GM21423 (cell line): ENCODE measurements at regions not wholly inside any gene's neighbourhood (a gene's known extent, or its start where the extent isn't known, plus 50 kb on each side); places are given as distances from the start of the nearest gene placed in this dataset.
"Not testable (repeated sequence)": the region's sequence is repeated elsewhere in the genome, so short reads cannot be mapped to it uniquely, and the experiment has no call there.

Experiments used
- ATAC-seq: cut with Tn5 transposase; IDR thresholded peaks from one replicate; pipeline ENCODE4 v1.9.1; 2021; ENCODE audit warnings: mild to moderate bottlenecking, moderate library complexity; ENCODE audit not compliant: unreplicated experiment

DNA sequence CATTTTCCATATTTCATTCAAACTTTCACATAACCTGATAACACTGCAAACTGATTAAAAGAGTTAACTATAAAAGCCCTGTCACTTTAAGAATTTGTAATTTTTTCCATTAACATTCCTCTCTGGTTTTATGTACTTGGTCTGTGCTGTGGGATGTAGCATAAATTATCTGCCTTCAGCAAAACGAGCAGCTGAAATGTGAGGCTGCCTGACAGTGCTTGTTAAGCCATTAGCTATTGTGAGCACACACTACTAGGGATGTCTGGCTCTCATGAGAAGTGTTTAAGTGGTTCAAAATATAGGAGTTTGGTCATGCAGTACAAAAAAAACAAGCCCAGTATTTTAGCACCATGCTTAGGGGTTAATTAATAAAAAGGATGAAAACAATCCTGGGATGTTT, 63.0 kb downstream of the HOXA1 start:
- no peak for ATAC-seq

DNA sequence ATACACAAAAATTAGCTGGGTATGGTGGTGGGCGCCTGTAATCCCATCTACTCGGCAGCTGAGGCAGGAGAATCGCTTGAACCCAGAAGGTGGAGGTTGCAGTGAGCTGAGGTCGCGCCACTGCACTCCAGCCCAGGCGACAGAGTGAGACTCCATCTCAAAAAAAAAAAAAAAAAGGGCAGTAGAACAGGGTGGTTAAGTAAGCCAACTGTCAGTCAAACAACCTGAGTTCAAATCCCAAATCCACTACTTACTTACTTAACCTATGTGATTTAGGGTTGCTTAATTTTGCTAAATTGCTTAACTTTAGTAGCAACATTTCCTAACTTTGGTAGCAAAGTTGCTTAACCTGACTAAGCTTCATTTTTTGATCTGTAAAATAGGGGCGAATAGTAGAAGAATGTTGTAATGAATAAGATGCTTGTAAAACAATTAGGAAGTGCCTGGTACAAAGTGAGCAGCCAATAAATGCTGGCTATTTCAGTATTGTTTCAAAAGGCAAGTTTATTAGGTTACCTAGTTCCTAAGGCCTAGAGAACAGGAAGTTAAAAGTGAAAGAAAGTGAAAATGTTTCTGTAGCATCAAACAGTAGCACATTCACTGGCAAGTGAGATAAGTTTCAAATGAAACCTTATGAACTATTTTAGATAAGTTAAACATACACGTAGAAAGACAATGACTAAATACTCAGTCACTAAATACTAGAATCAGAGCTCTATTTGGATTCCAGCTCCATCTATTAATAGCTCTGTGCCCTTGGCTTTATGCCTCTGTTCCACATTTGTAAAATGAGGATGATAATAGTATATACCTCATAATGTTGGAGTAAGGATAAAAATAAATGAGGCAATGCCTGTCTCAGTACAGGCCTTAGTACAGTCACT, 64.3 kb downstream of the HOXA1 start:
- ATAC-seq, result peak; percentile 73

DNA sequence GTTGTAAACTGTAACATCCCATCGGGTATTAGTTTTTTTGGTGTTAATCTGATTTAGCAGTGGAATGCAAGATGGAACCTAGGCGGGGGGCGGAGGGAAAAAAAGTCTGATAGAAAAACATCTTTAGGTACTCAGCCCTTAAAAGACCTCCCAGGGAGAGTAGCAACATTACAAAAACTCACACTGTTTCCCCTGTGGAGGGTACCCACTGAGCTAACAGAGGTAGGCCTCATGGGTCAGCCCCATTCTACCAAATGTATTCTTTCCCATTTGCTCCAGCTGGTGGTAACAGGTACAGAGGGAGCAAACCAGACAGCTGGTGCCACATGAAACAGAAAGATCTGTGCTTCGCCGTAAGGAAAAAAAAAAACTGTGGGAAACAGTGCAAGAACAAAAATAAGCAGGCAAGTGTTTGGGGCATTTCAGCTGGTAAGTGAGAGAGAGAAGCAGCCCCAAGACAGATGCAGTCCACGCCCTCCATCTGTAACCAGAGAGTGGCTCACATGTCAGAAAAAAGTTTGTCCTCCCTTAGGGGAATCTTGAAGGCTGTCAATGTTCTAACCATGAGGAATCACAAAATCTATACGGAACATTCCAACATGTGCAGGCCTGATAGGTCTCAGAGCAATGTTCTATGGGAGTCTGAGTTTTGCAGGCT, 65.3 kb downstream of the HOXA1 start:
- no peak for ATAC-seq

DNA sequence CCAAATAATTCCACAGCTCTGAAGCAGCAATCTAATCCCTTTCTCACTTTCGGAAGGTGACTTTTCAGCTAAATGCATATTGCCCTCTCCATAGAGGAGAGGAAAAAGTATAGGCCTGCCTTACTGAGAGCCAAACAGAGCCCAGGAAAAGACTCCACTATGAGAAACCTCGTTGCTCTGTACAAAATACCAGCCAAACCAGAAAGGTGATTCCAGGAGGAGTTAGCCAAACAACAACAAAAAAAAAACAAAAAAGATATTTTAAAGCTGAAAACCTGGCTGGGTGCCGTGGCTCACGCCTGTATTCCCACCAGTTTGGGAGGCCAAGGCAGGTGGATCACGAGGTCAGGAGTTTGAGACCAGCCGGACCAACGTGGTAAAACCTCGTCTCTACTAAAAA, 70.5 kb downstream of the HOXA1 start:
- no peak for ATAC-seq

DNA sequence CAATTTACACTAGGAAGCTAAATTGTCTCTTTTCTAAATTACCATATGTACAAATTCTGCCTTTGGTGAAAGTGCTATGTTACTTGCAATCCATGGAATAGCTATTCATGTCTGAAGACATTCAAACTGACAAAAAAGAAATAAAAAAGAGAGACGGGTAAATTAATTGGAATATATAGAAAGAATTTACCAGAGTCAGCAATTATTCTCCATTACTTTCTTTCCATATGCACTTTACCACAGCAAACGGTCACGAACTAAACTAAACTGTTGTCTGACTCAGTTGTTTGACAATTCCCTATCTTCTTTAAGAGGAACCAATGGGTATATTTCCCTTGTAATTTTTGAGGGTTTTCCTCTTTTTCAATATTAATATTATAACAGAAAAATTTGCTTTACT, 85.7 kb downstream of the HOXA1 start:
- no peak for ATAC-seq

DNA sequence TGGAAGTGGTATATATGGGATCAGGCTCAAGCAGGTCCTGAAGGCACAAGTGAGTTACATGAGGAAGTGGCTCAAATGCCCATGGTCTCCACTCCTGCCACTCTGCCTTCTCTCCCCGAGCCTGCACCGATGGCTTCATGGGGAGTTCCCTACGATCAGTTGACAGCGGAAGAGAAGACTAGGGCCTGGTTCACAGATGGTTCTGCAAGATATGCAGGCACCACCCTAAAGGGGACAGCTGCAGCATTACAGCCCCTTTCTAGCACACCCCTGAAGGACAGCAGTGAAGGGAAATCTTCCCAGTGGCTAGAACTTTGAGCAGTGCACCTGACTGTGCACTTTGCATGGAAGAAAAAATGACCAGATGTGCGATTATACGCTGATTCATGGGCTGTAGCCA, 95.3 kb downstream of the HOXA1 start:
- ATAC-seq, result no peak

DNA sequence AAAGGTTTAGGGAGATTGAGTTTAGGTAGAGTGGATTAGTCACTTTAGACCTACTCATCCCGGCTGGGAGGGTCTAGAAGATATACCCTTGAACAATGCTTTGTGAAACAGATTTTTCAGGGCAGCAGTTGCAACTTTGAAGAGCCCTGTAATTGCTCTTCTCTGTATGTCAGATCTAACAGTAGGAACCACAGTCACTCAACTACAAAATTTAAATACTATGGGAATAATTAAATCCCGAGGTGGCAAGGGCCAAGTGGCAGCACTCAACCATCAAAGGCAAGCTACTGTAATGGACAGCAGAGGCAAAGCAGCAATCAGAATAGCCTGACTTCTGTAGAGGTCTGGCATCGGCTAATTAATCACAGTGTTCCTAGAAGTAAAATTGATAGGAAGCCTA, 97.5 kb downstream of the HOXA1 start:
- not testable (repeated sequence) for ATAC-seq

DNA sequence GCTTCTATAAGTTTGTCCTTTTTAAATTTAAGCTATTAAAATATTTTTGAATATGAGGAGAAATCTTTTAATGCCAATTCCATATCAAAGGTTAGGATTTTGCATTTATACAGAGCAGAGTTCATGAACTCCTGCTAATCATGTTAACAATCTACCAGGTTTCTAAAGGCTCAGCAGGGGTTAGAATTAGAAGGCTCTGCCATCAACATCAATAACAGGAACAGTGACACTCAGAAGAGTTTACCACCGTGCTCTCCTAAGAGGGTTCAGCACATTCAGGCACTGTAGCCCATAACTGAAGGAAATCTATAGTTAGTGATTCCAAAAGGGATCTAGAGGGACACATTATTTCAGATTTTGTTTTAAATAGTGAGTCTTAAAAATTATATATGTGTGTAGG, 100.1 kb downstream of the HOXA1 start:
- ATAC-seq, result no peak

DNA sequence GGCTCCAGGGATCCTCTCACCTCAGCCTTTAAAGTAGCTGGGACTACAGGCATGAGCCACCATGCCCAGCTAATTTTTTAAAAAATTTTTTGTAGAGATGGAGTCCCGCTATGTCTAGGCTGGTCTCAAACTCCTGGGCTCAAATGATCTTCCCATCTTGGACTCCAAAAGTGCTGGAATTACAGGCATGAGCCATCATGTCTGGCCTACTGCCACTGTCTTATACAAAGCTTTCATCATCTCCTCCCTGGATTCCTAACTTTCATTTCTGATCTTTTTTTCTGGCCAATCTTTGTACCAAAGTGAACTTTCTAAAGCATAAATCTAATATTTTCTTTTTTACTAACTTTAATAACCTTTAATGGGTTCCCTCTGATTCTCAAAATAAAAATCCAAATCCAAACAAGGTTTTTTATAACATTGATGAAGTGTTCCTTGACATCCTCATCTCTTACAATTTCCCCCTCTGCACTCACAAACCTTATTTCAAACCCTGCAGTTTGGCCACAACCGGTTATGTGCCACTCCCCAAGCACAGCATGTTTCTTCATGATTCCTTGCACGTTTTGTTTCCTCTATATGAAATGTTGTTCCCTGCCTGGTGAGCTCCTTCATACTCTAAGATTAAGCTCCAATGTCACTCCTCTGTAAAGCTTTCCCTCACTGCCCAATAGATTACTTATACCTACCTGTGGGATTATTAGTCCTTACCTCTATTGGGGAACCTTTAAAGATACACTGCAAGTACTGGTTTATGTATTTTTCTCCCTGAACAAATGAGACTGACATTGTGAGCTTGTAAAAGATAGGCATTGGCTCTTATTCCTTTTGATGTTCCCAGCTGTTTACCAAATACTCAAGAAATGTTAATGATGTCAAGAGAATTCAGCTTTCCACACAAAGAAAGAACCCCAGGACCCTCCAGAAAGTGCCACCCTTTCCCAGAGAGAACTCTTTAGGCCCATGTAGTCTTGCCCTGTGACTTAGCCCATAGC, 101.7 kb downstream of the HOXA1 start:
- no peak for ATAC-seq

DNA sequence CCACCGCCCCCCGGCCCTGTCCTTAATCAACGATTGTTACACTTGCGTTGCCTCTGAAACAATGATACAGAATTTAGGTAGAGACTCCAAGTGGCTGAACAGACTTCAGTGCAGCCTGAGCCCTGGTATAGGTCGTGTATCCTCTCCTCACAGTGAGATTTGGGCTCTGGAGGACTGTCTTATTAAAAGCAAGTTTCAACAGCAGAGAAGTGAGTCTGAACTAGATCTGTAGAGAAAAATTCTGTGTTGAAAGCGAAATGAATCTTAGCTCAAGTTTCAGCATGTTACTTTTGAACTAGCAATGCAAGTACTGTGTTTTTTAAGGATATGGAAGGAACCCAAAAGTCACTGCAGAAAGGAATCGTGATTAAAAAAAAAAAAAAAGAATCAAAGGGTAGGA, 103.1 kb downstream of the HOXA1 start:
- no peak for ATAC-seq

DNA sequence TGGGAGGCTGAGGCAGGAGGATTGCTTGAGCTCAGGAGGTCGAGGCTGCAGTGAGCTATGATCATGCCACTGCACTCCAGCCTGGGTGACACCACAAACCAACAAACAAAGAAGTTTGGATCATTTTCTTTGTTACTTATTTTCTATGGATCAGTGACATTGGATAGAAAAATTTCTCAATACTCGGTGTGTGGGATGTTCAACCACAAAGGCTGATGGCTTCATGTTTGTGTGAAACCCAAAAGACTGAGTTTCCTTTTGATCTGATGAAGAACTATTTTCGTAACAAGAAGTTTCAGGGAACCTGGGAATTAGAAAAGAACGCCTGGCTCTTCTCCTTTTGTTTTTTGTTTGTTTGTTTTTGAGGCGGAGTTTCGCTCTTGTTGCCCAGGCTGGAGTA, 104.0 kb downstream of the HOXA1 start:
- no peak for ATAC-seq

DNA sequence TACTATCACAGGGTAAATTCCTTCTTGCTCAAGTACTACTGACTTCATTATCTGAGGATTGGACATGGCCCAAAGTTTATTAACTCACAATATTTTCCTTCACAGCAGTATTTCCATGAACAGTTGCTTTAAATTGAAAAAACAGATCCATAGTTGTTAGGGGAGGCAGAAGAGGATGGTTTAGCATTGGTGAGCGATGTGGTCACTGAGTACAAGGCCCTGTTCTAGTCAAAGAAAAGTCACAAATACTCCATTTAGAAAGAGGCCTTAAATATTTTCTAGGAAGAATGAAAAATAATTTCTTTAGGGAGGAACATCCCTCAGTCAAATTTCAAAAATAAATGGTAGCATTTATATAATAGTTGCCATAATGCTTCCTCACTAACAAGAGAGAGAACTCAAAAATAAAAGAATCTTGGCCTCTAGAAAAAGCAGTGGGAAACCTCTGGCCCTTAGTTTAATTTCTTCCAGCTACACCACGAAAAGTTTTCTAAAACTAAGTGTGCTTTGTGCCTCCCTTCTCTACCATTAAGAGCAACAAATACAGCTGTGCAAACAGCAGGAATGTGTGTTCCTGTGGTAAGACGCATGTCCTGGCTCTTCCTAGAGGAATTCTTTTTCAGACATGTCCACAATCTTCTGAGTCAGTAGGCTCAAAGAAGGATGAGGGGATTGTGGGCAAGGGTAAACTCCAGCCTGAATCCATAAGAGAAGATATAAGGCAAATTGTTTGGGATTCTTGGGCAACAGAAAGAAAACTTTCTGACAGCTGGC, 105.7 kb downstream of the HOXA1 start:
- no peak for ATAC-seq

DNA sequence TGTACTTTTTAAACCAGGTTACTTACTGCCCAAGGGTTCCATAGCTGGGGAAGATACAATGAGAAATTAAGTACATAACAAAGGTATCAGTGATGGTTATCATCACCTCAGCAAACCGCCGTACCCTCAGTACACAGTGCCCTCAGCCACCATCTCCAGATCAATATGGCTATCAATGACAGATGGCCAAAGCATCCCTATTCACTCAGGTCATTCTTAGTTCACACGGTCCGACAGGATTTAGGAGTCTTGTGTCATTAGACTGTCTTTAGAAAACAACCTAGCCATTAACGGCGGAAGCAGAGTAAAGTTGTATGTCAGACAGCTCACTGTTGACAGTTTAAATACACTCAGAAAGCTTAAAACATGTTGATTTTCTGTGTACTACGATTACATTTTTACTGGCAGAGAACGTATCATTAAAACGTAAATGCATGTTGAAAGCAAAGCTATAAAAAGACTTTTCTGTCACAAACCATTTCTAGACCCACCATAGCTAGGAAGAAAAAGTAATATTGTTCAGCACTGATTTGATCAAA, 106.9 kb downstream of the HOXA1 start:
- ATAC-seq, result no peak

DNA sequence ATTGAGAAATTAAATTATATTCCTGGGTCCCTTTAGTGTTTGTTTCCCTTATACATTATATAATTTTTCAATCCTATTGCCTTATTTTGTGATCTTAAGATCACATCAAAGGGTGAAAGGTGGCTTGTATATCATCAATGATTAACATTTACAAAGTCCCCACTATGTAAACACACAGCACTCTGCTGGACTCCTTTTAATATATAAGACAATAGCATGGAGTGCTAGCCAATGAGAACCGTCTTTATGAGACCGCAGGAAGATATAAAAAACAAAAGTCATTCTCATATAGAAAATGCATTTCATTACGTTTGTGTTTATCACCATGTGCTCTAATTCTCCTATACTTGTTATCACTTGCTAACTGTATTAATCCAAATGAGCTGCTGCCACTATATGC, 108.5 kb downstream of the HOXA1 start:
- ATAC-seq, result no peak

DNA sequence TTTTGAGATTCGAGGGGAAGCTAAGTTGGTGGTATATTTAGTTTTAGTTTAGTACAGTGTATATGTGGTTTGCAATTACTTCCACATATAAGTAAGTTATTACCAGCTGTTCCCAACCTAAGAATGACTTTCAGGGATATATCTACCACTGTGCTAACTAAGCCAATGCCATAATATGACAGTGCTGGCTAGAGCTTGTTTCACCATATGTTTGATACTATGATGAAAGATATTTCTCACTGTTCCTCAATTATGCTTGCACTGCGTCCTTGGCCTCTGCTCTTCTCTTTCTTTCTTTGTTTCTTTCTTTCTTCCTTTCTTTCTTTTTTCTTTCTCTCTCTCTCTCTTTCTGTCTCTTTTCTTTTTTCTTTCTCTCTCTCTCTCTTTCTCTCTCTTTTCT, 113.8 kb upstream of the SKAP2 start:
- ATAC-seq, result no peak

DNA sequence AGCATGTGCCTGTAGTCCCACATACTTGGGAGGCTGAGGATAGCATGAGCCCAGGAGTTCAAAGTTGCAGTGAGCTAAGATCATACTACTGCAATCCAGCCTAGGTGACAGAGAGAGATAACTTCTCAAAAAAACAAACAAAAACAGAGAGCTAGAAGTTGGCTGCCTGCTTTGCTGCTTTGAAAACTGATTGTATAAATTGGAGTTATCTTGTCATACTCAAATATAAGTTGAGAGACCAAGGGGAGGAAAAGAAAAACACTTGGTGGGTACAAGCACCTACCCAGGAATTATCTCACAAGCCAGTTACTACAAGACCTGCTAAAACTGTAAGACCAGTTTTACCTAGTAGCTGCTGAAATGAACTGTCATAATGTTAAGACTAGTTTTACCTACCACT, 112.5 kb upstream of the SKAP2 start:
- ATAC-seq, result no peak

DNA sequence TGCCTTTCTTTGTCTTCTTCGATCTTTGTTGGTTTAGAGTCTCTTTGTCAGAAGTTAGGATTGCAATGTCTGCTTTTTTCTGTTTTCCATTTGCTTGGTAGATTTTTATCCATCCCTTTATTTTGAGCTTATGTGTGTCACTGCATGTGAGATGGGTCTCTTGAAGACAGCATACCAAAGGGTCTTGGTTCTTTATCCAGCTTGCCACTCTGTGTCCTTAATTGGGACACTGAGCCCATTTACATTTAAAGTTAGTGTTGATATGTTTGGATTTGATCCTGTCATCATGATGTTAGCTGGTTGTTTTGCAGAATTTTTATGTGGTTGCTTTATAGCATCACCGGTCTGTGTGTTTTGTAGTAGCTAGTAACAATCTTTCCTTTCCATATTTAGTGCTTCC, 107.5 kb upstream of the SKAP2 start:
- ATAC-seq, result not testable (repeated sequence)

DNA sequence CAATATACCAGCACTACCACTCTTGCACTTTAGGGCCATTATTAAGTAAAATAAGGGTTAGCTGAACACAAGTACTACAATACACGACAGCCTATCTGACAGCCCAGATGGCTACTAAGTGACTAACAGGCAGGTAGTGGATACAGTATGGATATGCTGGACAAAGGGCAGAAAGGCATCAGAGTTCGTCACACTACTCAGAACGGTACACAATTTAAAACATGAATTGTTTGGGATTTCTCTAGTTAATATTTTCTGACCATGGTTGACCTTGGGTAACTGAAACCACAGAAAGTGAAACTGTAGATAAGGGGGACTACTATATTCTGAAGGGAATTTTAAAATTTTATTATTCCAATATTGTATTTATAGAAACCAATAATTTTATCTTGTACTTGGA, 101.3 kb upstream of the SKAP2 start:
- no peak for ATAC-seq

DNA sequence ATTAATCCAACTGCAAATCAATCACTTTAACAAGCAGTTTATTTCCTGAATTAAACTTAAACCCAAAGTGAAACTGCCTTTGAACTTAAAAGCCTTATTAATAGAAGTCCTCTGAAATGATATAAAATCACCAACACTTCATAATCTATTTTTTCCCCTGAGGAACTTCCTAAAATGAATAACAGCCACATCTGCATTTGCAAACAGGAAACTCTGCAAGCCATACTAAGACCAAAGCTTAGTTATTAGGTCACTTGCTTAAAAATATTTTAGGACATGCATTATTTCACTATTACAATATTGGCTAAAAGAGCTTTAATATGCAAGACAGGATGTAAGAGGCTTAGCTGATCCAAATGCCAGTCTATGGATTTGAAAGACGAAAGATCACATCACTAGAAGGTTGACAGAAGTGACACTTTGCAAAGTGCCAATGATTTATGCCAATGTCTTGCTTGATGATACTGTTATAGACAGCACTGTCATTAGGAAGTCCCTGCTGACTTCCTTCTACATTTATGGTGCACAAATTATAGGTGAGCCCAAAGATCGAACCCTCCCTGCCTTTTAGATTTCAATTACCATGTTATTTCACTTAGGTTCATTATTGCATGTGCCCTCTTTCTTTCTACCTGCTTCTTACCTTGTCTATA, 99.9 kb upstream of the SKAP2 start:
- no peak for ATAC-seq

DNA sequence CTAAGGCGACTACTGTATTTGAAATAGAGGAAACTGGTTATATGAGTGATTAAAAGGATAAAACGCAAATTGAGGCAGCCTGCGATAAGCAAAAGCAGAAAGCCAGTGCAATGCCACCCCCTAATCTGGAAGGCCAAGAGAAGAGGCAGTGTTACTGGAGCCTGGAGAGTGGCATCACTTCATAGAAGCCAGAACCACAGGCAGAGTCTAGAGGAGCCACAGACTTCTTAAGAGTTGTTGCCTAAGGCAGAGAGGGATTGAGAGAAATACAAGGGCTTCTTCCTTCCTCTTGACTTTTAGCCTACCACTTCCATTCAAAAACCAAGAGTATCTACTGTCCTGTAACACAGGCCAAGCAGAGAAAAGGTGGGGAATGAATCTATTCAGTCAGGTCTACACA, 94.9 kb upstream of the SKAP2 start:
- ATAC-seq, result no peak
